Mucosa of stomach (tissue), 1 donor: ENCODE measurements at regions not wholly inside any gene's neighbourhood (a gene's known extent, or its start where the extent isn't known, plus 50 kb on each side); places are given as distances from the start of the nearest gene placed in this dataset.
"Not testable (repeated sequence)": the region's sequence is repeated elsewhere in the genome, so short reads cannot be mapped to it uniquely, and the experiment has no call there.

Source experiments
- H3K27me3 ChIP-seq: one replicate; pipeline ENCODE4 v1.7.0; 2013; ENCODE audit warnings: mild to moderate bottlenecking, low read length; ENCODE audit not compliant: control insufficient read depth, insufficient read depth
- H3K36me3 ChIP-seq: one replicate; pipeline ENCODE4 v1.7.0; 2013; ENCODE audit warnings: low read length; ENCODE audit not compliant: control insufficient read depth, insufficient read depth
- H3K4me1 ChIP-seq: one replicate; pipeline ENCODE4 v1.7.0; 2013; ENCODE audit warnings: mild to moderate bottlenecking, low read length; ENCODE audit not compliant: control insufficient read depth, insufficient read depth
- H3K4me3 ChIP-seq: one replicate; pipeline ENCODE4 v1.7.0; 2013; ENCODE audit warnings: low read length
- H3K9ac ChIP-seq: one replicate; pipeline ENCODE4 v1.7.0; 2013; ENCODE audit warnings: mild to moderate bottlenecking, low read length, moderate library complexity
- H3K9me3 ChIP-seq: one replicate; pipeline ENCODE4 v1.7.0; 2013; ENCODE audit warnings: mild to moderate bottlenecking, low read length, moderate library complexity; ENCODE audit not compliant: control insufficient read depth
- donor health status: Pancreatic carcinoma.

- no peaks in the 10 kb centered on the region for H3K27me3 ChIP-seq
- no peaks in the 10 kb centered on the region for H3K4me1 ChIP-seq
- H3K36me3 ChIP-seq = no peaks in the 10 kb centered on the region
- no peak overlapping the region for H3K4me3 ChIP-seq
- H3K9me3 ChIP-seq = no peaks in the 10 kb centered on the region
- no peak overlapping the region for H3K9ac ChIP-seq
These were observed 136.8 kb upstream of the CES5A start for GRCh38 chr16:56011808-56012481.

GRCh38 chr16:56005958-56006357 is 130.8 kb upstream of the CES5A start:
- Histone ChIP-seq H3K9me3 (no peaks in the 10 kb centered on the region), H3K4me3 (no peak overlapping the region), H3K27me3 (no peaks in the 10 kb centered on the region), H3K4me1 (no peaks in the 10 kb centered on the region), H3K36me3 (no peaks in the 10 kb centered on the region), H3K9ac (no peak overlapping the region)

- H3K9ac ChIP-seq = no peak overlapping the region
- H3K4me3 ChIP-seq = no peak overlapping the region
- H3K9me3 ChIP-seq = no peaks in the 10 kb centered on the region
- no peaks in the 10 kb centered on the region for H3K36me3 ChIP-seq
- H3K27me3 ChIP-seq = no peaks in the 10 kb centered on the region
- no peaks in the 10 kb centered on the region for H3K4me1 ChIP-seq
These were observed 124.5 kb upstream of the CES5A start for GRCh38 chr16:55999683-56000082.

GRCh38 chr16:55993088-55993487 is 117.9 kb upstream of the CES5A start:
- Histone ChIP-seq H3K9ac (no peak overlapping the region), H3K4me1 (no peaks in the 10 kb centered on the region), H3K9me3 (no peaks in the 10 kb centered on the region), H3K4me3 (no peak overlapping the region), H3K36me3 (no peaks in the 10 kb centered on the region), H3K27me3 (no peaks in the 10 kb centered on the region)

GRCh38 chr16:55992551-55992950 is 117.4 kb upstream of the CES5A start:
- Histone ChIP-seq H3K36me3 (no peaks in the 10 kb centered on the region), H3K4me3 (no peak overlapping the region), H3K9me3 (no peaks in the 10 kb centered on the region), H3K9ac (no peak overlapping the region), H3K27me3 (no peaks in the 10 kb centered on the region), H3K4me1 (no peaks in the 10 kb centered on the region)

- no peak overlapping the region for H3K4me3 ChIP-seq
- no peaks in the 10 kb centered on the region for H3K4me1 ChIP-seq
- no peak overlapping the region for H3K9ac ChIP-seq
- H3K36me3 ChIP-seq = no peaks in the 10 kb centered on the region
- no peaks in the 10 kb centered on the region for H3K27me3 ChIP-seq
- no peaks in the 10 kb centered on the region for H3K9me3 ChIP-seq
These were observed 116.7 kb upstream of the CES5A start for GRCh38 chr16:55991843-55992242.

GRCh38 chr16:55989569-55989907 is 114.4 kb upstream of the CES5A start:
- Histone ChIP-seq H3K4me1 (no peaks in the 10 kb centered on the region), H3K27me3 (no peaks in the 10 kb centered on the region), H3K9me3 (no peaks in the 10 kb centered on the region), H3K4me3 (no peak overlapping the region), H3K9ac (no peak overlapping the region), H3K36me3 (no peaks in the 10 kb centered on the region)

GRCh38 chr16:55988850-55989568 is 113.8 kb upstream of the CES5A start:
- not testable (repeated sequence) for H3K27me3 ChIP-seq, H3K4me1 ChIP-seq, H3K9me3 ChIP-seq, H3K4me3 ChIP-seq, H3K9ac ChIP-seq, H3K36me3 ChIP-seq

- Histone ChIP-seq H3K36me3 (no peaks in the 10 kb centered on the region), H3K9me3 (no peaks in the 10 kb centered on the region), H3K27me3 (no peaks in the 10 kb centered on the region), H3K9ac (no peak overlapping the region), H3K4me1 (no peaks in the 10 kb centered on the region), H3K4me3 (no peak overlapping the region)
These were observed 112.8 kb upstream of the CES5A start for GRCh38 chr16:55988013-55988412.

- Histone ChIP-seq H3K27me3 (no peaks in the 10 kb centered on the region), H3K4me1 (no peaks in the 10 kb centered on the region), H3K36me3 (no peaks in the 10 kb centered on the region), H3K9ac (no peak overlapping the region), H3K9me3 (no peaks in the 10 kb centered on the region), H3K4me3 (no peak overlapping the region)
These were observed 107.4 kb upstream of the CES5A start for GRCh38 chr16:55982597-55982996.

GRCh38 chr16:55981557-55981956 is 106.4 kb upstream of the CES5A start:
- Histone ChIP-seq H3K4me1 (no peaks in the 10 kb centered on the region), H3K9me3 (no peaks in the 10 kb centered on the region), H3K36me3 (no peaks in the 10 kb centered on the region), H3K27me3 (no peaks in the 10 kb centered on the region), H3K9ac (no peak overlapping the region), H3K4me3 (no peak overlapping the region)

GRCh38 chr16:55976815-55977214 is 101.6 kb upstream of the CES5A start:
- H3K4me3 ChIP-seq = no peak overlapping the region
- no peak overlapping the region for H3K9ac ChIP-seq
- H3K27me3 ChIP-seq = no peaks in the 10 kb centered on the region
- H3K4me1 ChIP-seq = no peaks in the 10 kb centered on the region
- no peaks in the 10 kb centered on the region for H3K9me3 ChIP-seq
- H3K36me3 ChIP-seq = no peaks in the 10 kb centered on the region
